Nephron progenitor cell (in vitro differentiated cells): ENCODE measurements at regions not wholly inside any gene's neighbourhood (a gene's known extent, or its start where the extent isn't known, plus 50 kb on each side); places are given as distances from the start of the nearest gene placed in this dataset.

Experiments
- DNase-seq: peaks from one replicate; pipeline ENCODE4 v3.0.0; 2021
- H3K27ac Mint-ChIP-seq: 2 replicates; pipeline ENCODE4 v1.8.0; 2021; ENCODE audit warnings: mild to moderate bottlenecking, moderate library complexity, mixed read lengths
- H3K27me3 Mint-ChIP-seq: 2 replicates; pipeline ENCODE4 v1.8.0; 2021; ENCODE audit warnings: mild to moderate bottlenecking, low read depth, mixed read lengths; ENCODE audit not compliant: poor library complexity
- H3K36me3 Mint-ChIP-seq: 2 replicates; pipeline ENCODE4 v1.8.0; 2021; ENCODE audit warnings: low read depth, mixed read lengths
- H3K4me1 Mint-ChIP-seq: 2 replicates; pipeline ENCODE4 v1.8.0; 2021; ENCODE audit warnings: mixed read lengths
- H3K4me3 Mint-ChIP-seq: 2 replicates; pipeline ENCODE4 v1.8.0; 2021; ENCODE audit warnings: mild to moderate bottlenecking, moderate library complexity, mixed read lengths
- H3K9me3 Mint-ChIP-seq: 2 replicates; pipeline ENCODE4 v1.8.0; 2021; ENCODE audit warnings: mild to moderate bottlenecking, moderate library complexity, mixed read lengths
- CTCF ChIP-seq: fragments of 200-600 bp; sonication (generic); IDR thresholded peaks from 2 replicates; pipeline ENCODE4 v1.5.0; 2021; ENCODE audit warnings: antibody characterized with exemption

- Mint-ChIP-seq H3K36me3 (no peaks in the 10 kb centered on the region), H3K4me3 (no peak overlapping the region), H3K9me3 (no peaks in the 10 kb centered on the region), H3K27me3 (no peaks in the 10 kb centered on the region), H3K27ac (no peak overlapping the region), H3K4me1 (no peaks in the 10 kb centered on the region)
- DNase-seq: no peak
- TF ChIP-seq CTCF: no peak
These were observed 716.3 kb downstream of the TSN start for GRCh38 chr2:122471753-122472152.

- Mint-ChIP-seq H3K27me3 (peaks cover 7% of the 10 kb centered on the region), H3K36me3 (no peaks in the 10 kb centered on the region), H3K4me3 (no peak overlapping the region), H3K4me1 (no peaks in the 10 kb centered on the region), H3K27ac (no peak overlapping the region), H3K9me3 (no peaks in the 10 kb centered on the region)
- TF ChIP-seq CTCF: no peak
- DNase-seq: no peak
These were observed 722.7 kb downstream of the TSN start for GRCh38 chr2:122478117-122478516.

GRCh38 chr2:122478771-122479170 is 723.3 kb downstream of the TSN start:
- Mint-ChIP-seq H3K27ac (no peak overlapping the region), H3K36me3 (no peaks in the 10 kb centered on the region), H3K27me3 (peaks cover 7% of the 10 kb centered on the region), H3K4me1 (no peaks in the 10 kb centered on the region), H3K4me3 (no peak overlapping the region), H3K9me3 (no peaks in the 10 kb centered on the region)
- no peak for DNase-seq
- no peak for TF ChIP-seq CTCF

- H3K36me3 Mint-ChIP-seq: no peaks in the 10 kb centered on the region
- peaks cover 7% of the 10 kb centered on the region for H3K27me3 Mint-ChIP-seq
- H3K4me1 Mint-ChIP-seq: no peaks in the 10 kb centered on the region
- no peaks in the 10 kb centered on the region for H3K9me3 Mint-ChIP-seq
- H3K4me3 Mint-ChIP-seq: no peak overlapping the region
- DNase-seq: no peak
- H3K27ac Mint-ChIP-seq: no peak overlapping the region
- no peak for TF ChIP-seq CTCF
These were observed 725.2 kb downstream of the TSN start for GRCh38 chr2:122480501-122481243.

- Mint-ChIP-seq H3K36me3 (no peaks in the 10 kb centered on the region), H3K27ac (no peak overlapping the region), H3K4me1 (no peaks in the 10 kb centered on the region), H3K4me3 (no peak overlapping the region), H3K9me3 (no peaks in the 10 kb centered on the region), H3K27me3 (peaks cover 7% of the 10 kb centered on the region)
- DNase-seq: no peak
- no peak for TF ChIP-seq CTCF
These were observed 725.8 kb downstream of the TSN start for GRCh38 chr2:122481244-122481622.

GRCh38 chr2:122481717-122482116 is 726.3 kb downstream of the TSN start:
- no peaks in the 10 kb centered on the region for H3K4me1 Mint-ChIP-seq
- TF ChIP-seq CTCF: no peak
- no peak overlapping the region for H3K4me3 Mint-ChIP-seq
- H3K27ac Mint-ChIP-seq: no peak overlapping the region
- peaks cover 7% of the 10 kb centered on the region for H3K27me3 Mint-ChIP-seq
- DNase-seq: no peak
- no peaks in the 10 kb centered on the region for H3K36me3 Mint-ChIP-seq
- no peaks in the 10 kb centered on the region for H3K9me3 Mint-ChIP-seq
